AML-193 (cell line): ENCODE measurements at regions not wholly inside any gene's neighbourhood (a gene's known extent, or its start where the extent isn't known, plus 50 kb on each side); places are given as distances from the start of the nearest gene placed in this dataset.

ENCODE experiments used
- DNase-seq, 2 experiments: peaks; one replicate each; lab custom pipeline; 2025; lab: John Stamatoyannopoulos, UW

DNA sequence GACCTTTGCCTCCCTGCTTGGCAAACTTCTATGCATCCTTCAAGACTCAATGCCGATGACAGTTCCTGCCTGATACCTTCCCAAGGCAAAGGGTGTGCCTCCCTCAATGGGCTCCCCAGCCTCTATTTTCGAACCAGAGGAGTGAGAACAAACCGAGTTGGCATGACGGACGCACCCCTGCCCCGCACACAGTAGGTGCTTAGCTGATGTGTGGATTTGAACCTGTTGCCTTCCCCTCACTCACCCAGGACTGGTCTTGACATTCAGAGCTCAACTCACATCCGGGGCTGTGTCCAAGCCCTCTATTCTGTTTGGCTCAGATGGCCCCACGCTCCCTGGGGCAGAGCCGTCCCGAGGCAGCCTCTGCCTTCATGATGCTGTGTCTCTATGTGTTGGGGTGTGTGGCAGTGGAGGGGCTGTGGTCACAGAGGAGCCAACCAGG, 52.2 kb upstream of the SLC6A11 start:
- no peak for DNase-seq

DNA sequence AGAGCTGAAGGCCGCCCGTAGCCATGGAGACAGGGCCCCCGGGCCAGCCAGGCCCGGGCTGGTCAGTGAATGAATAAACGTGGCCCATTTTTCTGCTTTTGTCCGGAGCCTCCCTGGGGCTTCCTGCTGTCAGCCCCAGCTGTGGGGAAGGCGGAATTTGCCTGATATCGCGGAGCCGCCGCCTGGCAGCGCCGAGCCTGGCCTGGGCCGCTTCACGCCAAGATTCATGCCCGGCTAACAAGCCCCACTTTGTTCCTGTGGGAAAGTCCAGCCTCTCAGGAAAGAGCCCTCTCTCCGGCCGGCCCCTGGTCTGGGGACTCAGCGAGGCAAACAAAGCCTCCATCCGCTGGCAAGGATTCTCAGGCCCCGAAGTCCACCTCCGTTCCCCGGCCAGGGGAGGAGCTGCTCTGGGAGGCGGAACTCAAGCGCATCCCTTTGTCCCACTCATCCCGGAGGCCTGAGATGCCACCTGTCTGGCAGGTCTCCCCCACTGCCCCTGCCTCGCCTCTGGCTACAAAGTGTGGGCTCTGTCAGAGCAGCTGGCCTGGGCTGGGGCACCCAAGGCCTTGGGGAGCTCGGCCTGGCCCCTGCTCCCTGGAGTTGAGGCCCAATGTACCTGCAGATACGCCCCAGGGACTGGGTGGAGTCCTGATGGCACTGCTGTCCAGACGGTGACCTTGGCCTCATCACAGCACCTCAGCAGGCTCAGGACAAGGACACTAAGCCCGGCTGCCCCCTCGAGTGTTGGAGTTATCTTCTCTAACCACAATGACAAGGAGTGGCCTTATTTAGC, 51.6 kb upstream of the SLC6A11 start:
- DNase-seq, result no peak

GRCh38 chr3:10766049-10766705, 49.9 kb upstream of the SLC6A11 start:
- DNase-seq, result no peak
